SK-N-SH (cell line): ENCODE measurements at regions not wholly inside any gene's neighbourhood (a gene's known extent, or its start where the extent isn't known, plus 50 kb on each side); places are given as distances from the start of the nearest gene placed in this dataset.

Experiments
- CTCF ChIA-PET: fragments of 300-600, 350-600 bp; formaldehyde crosslinking; extraction: SDS; loops from one replicate; lab custom pipeline; 2021; lab: Yijun Ruan, JAX
- POLR2A ChIA-PET: fragments of 350-600 bp; sonication (Branson Sonifier 250); formaldehyde crosslinking; extraction: SDS; loops from one replicate; lab custom pipeline; 2020; ENCODE audit warnings: antibody characterized with exemption, inconsistent platforms; lab: Yijun Ruan, JAX
- DNase-seq: peaks from one replicate; pipeline ENCODE4 v3.0.0; 2012
- H2AFZ ChIP-seq: fragments of 200-600 bp; sonication (generic); 2 replicates; pipeline ENCODE4 v1.8.1; 2016; ENCODE audit warnings: antibody characterized with exemption, mild to moderate bottlenecking, low read depth
- H3F3A ChIP-seq: fragments of 200-600 bp; sonication (generic); replicated peaks from 2 replicates; pipeline ENCODE3; 2016; ENCODE audit warnings: antibody characterized with exemption, mild to moderate bottlenecking; ENCODE audit not compliant: insufficient read depth
- H3K27ac ChIP-seq, 2 experiments: fragments of 200-500 bp in 1 of 2; fragments of 200-600 bp in 1 of 2; sonication (Bioruptor generic) in 1 of 2; sonication (generic), shearing (Covaris generic) in 1 of 2; 2 replicates each; pipeline versions ENCODE4 v1.5.1 to v1.6.1; 2014 to 2016; ENCODE audit warnings: low read depth in 2 of 2, inconsistent platforms in 1 of 2, low read length in 1 of 2, mild to moderate bottlenecking in 1 of 2, mixed read lengths in 1 of 2
- H3K27me3 ChIP-seq: fragments of 200-600 bp; sonication (generic), shearing (Covaris generic); 2 replicates; pipeline ENCODE4 v1.6.1; 2016; ENCODE audit warnings: mixed run types; ENCODE audit not compliant: insufficient read depth
- H3K36me3 ChIP-seq, 2 experiments: fragments of 200-500 bp in 1 of 2; fragments of 200-600 bp in 1 of 2; sonication (Bioruptor generic) in 1 of 2; sonication (generic) in 1 of 2; replicated peaks in 1 of 2; 2 replicates each; pipeline versions ENCODE3 to v1.5.1; 2014 to 2016; ENCODE audit warnings: low read length in 1 of 2, mild to moderate bottlenecking in 1 of 2; ENCODE audit not compliant: insufficient read depth in 2 of 2, control insufficient read depth in 1 of 2
- H3K4me1 ChIP-seq, 2 experiments: fragments of 200-500 bp in 1 of 2; fragments of 200-600 bp in 1 of 2; sonication (Bioruptor generic) in 1 of 2; sonication (generic), shearing (Covaris generic) in 1 of 2; 2 replicates each; pipeline versions ENCODE4 v1.5.1 to v1.6.1; 2014 to 2016; ENCODE audit warnings: low read depth in 1 of 2, low read length in 1 of 2, mixed run types in 1 of 2; ENCODE audit not compliant: insufficient read depth in 2 of 2, control insufficient read depth in 1 of 2
- H3K4me2 ChIP-seq: fragments of 200-600 bp; sonication (generic), shearing (Covaris generic); 2 replicates; pipeline ENCODE4 v1.6.1; 2017; ENCODE audit warnings: mixed run types
- H3K4me3 ChIP-seq, 2 experiments: fragments of 200-500 bp in 1 of 2; fragments of 200-600 bp in 1 of 2; sonication (Bioruptor generic) in 1 of 2; sonication (generic), shearing (Covaris generic) in 1 of 2; 2 replicates each; pipeline versions ENCODE4 v1.5.1 to v1.8.1; 2014 to 2016; ENCODE audit warnings: low read depth in 2 of 2, inconsistent platforms in 1 of 2, low read length in 1 of 2, mild to moderate bottlenecking in 1 of 2, mixed read lengths in 1 of 2, moderate library complexity in 1 of 2
- H3K79me2 ChIP-seq: fragments of 200-600 bp; sonication (generic); 2 replicates; pipeline ENCODE4 v1.8.1; 2017; ENCODE audit warnings: mild to moderate bottlenecking; ENCODE audit not compliant: insufficient read depth
- H3K9ac ChIP-seq: fragments of 200-600 bp; sonication (generic); 2 replicates; pipeline ENCODE4 v1.6.1; 2017; ENCODE audit warnings: mixed run types
- H3K9me2 ChIP-seq: fragments of 200-600 bp; sonication (generic); 2 replicates; pipeline ENCODE4 v1.6.1; 2017; ENCODE audit warnings: mixed run types
- H3K9me3 ChIP-seq: fragments of 200-600 bp; sonication (generic); 2 replicates; pipeline ENCODE4 v1.6.1; 2017; ENCODE audit warnings: mixed run types, mild to moderate bottlenecking, moderate library complexity
- H4K20me1 ChIP-seq: fragments of 200-600 bp; sonication (generic); 2 replicates; pipeline ENCODE4 v1.6.1; 2017; ENCODE audit warnings: mild to moderate bottlenecking, mixed run types; ENCODE audit not compliant: insufficient read depth
- CHD2 ChIP-seq: fragments of 150-350 bp; IDR thresholded peaks from 2 replicates; pipeline ENCODE4 v1.6.1; 2018; ENCODE audit warnings: low read length; ENCODE audit not compliant: partially characterized antibody
- CTCF ChIP-seq: fragments of 200-600 bp; sonication (generic); IDR thresholded peaks from 2 replicates; pipeline ENCODE4 v1.6.1; 2017; ENCODE audit warnings: antibody characterized with exemption, mild to moderate bottlenecking, moderate library complexity
- EP300 ChIP-seq, 2 experiments: IDR thresholded peaks; 2 replicates each; pipeline versions ENCODE4 v1.4.0 to v1.6.1; 2012; ENCODE audit warnings: borderline replicate concordance in 1 of 2, low read depth in 1 of 2, low read length in 1 of 2
- EZH2phosphoT487 ChIP-seq: fragments of 200-600 bp; sonication (generic); IDR thresholded peaks from 2 replicates; pipeline ENCODE4 v1.6.1; 2017; ENCODE audit warnings: low read depth, mixed run types, mild to moderate bottlenecking, antibody characterized with exemption, moderate library complexity, borderline replicate concordance
- FOSL2 ChIP-seq: IDR thresholded peaks from 2 replicates; pipeline ENCODE4 v1.4.0; 2012; ENCODE audit warnings: low read depth, mild to moderate bottlenecking, moderate library complexity, borderline replicate concordance
- GATA2 ChIP-seq: sonication (generic); formaldehyde crosslinking; IDR thresholded peaks from 2 replicates; pipeline ENCODE4 v1.5.0; 2020; ENCODE audit warnings: mild to moderate bottlenecking, missing genetic modification reagents
- IRF3 ChIP-seq: fragments of 150-350 bp; IDR thresholded peaks from 2 replicates; pipeline ENCODE4 v1.6.1; 2016; ENCODE audit warnings: mild to moderate bottlenecking, low read depth, low read length
- NFIC ChIP-seq: IDR thresholded peaks from 2 replicates; pipeline ENCODE4 v1.4.0; 2012; ENCODE audit warnings: borderline replicate concordance
- PBX3 ChIP-seq: IDR thresholded peaks from 2 replicates; pipeline ENCODE4; 2012
- TCF12 ChIP-seq: IDR thresholded peaks from 2 replicates; pipeline ENCODE4 v1.4.0; 2012
- WGBS: methylation state at CpG from one replicate; pipeline ENCODE4 v1.1.6; 2017; ENCODE audit warnings: low lambda C conversion rate; 5-methylcytosine and 5-hydroxymethylcytosine counted together

- Histone ChIP-seq H3K4me2 (no peak overlapping the region), H3K4me1 (peaks cover 0 to 5% of the 10 kb centered on the region in 2 experiments; a peak in 1 of 4 replicates), H3K79me2 (no peaks in the 10 kb centered on the region), H3K27ac (0 out of 4 replicates have a peak overlapping the region, but pooled peaks of 1 of the 2 experiments have one; percentile 16), H3K9ac (no peak overlapping the region), H3K27me3 (no peaks in the 10 kb centered on the region), H3K9me3 (no peaks in the 10 kb centered on the region), H3K9me2 (no peaks in the 10 kb centered on the region), H4K20me1 (no peaks in the 10 kb centered on the region), H3K36me3 (no peaks in the 10 kb centered on the region), H3F3A (no peaks in the 10 kb centered on the region), H2AFZ (no peak overlapping the region), H3K4me3 (no peak overlapping the region)
- CTCF ChIA-PET = no interaction called here
- DNase-seq = no peak
- POLR2A ChIA-PET = no interaction called here
- TF ChIP-seq PBX3 = no peak
- TF ChIP-seq IRF3 = no peak
- TF ChIP-seq EZH2phosphoT487 = no peak
- TF ChIP-seq CTCF = no peak
- no peak for TF ChIP-seq FOSL2
- TF ChIP-seq CHD2 = no peak
- TF ChIP-seq TCF12 = no peak
- TF ChIP-seq NFIC = no peak
- 71% methylated on average over 2 of the region's 2 CpGs for WGBS
Observed at GRCh38 chr3:59612444-59612715, 562.6 kb upstream of the CFAP20DC start.

- Histone ChIP-seq H3K4me1 (peaks cover 0 to 10% of the 10 kb centered on the region in 2 experiments; a peak in 1 of 4 replicates), H2AFZ (no peak overlapping the region), H3F3A (no peaks in the 10 kb centered on the region), H3K79me2 (no peaks in the 10 kb centered on the region), H3K36me3 (no peaks in the 10 kb centered on the region), H3K27me3 (no peaks in the 10 kb centered on the region), H3K9ac (no peak overlapping the region), H3K27ac (peak overlapping the region in 1 of 2 experiments; percentile 60; a peak in 1 of 4 replicates), H3K4me2 (no peak overlapping the region), H3K9me2 (no peaks in the 10 kb centered on the region), H3K9me3 (no peaks in the 10 kb centered on the region), H4K20me1 (no peaks in the 10 kb centered on the region), H3K4me3 (no peak overlapping the region)
- 23% methylated on average over 7 of the region's 7 CpGs for WGBS
- ChIA-PET CTCF (interaction anchor here (1.1 kb wide), 1 partner anchor 17 kb away, joined by 5 read pairs; no protein-coding TSS in a partner anchor), POLR2A (no interaction called here)
- peak; percentile 47 for TF ChIP-seq GATA2
- TF ChIP-seq EP300 (IDR thresholded peaks at IDR 0.05; ENCODE audit: borderline replicate concordance in 1 of 2, low read depth in 1 of 2, low read length in 1 of 2) = no peak; a peak in 1 of 4 replicates
- DNase-seq = peak; percentile 37
Observed at GRCh38 chr3:59611649-59612443, 562.0 kb upstream of the CFAP20DC start.
